ENCODE measurements at regions not wholly inside any gene's neighbourhood (a gene's known extent, or its start where the extent isn't known, plus 50 kb on each side); places are given as distances from the start of the nearest gene placed in this dataset.

DNA sequence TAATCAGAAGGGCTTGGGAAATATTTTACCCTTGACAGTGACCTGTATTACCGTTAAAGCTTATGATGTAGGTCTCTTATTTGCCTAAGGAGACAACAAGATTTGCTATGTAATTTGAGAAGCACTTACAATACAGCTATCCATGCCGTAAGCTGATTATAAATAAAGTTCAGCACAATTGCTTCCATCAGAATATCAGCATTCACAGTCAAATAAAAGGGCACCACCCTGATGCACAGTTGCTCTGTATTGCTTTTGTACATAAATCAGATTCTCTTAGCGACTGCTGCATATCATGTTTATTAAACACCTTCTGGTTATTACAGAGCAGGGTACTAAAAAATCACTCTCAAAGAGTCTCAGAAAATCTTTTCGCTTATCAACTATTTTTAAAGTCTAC lies 67.3 kb upstream of the VRK1 start:
- DNase-seq = no peak

- no peak for DNase-seq
These were observed 66.8 kb upstream of the VRK1 start for GRCh38 chr14:96730386-96730785.

- DNase-seq = no peak
These were observed 63.0 kb upstream of the VRK1 start for GRCh38 chr14:96734076-96734622.

- no peak for DNase-seq
These were observed 61.7 kb upstream of the VRK1 start for GRCh38 chr14:96735526-96735925.

- DNase-seq = no peak
These were observed 60.7 kb upstream of the VRK1 start for GRCh38 chr14:96736439-96736838.

DNA sequence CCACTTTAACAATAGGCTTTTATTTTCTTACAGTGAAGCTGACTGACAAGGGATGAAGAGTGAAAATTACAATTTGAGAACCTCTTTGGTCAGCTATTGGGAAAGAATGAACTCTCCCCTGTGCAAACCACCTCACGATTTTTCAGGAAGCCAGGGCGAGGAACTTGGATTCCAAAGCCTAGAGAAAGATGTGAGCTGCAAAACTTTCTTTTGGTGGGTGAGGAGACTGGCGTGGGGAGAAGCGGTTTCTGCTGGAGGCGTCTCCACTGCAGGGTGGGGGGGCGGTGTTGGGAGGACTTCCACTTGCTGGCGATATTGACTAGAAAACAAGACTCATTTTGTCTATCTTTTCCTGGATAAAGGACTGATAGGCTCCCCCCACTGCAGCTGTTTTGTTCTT lies 59.3 kb upstream of the VRK1 start:
- DNase-seq = no peak

DNA sequence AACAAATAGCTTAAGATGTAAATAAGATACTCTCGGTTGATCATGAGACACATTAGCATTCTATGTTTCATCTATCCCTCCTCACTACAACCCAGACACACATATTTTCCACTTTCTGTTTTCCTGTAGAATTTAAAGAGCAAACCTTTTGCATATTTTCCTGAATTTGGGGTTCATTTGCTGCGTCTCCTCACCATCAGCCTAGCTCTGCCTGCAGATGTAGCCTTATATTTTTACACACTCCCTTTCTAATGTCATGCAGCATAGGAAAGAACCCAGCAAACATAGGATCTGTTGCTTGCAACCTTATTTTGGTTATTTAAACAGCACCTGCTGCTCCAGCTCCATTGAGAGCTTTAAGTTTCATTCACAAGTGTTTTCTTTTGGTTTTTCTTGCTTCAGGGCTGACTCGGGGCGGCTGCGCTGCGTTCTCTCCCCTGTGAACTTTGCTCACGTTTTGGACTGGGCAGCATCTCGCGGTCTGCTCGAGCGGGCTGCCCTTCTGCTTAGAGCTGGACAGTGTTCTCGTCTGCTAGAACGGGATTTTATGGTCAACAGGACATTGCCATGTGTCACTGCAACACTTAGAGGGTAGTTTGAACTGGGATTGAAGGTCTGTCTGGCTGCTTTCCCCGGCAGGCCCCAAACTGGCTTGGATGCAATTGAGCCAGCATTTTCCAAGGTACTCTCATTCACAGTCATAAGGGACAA lies 57.8 kb upstream of the VRK1 start:
- no peak for DNase-seq

DNA sequence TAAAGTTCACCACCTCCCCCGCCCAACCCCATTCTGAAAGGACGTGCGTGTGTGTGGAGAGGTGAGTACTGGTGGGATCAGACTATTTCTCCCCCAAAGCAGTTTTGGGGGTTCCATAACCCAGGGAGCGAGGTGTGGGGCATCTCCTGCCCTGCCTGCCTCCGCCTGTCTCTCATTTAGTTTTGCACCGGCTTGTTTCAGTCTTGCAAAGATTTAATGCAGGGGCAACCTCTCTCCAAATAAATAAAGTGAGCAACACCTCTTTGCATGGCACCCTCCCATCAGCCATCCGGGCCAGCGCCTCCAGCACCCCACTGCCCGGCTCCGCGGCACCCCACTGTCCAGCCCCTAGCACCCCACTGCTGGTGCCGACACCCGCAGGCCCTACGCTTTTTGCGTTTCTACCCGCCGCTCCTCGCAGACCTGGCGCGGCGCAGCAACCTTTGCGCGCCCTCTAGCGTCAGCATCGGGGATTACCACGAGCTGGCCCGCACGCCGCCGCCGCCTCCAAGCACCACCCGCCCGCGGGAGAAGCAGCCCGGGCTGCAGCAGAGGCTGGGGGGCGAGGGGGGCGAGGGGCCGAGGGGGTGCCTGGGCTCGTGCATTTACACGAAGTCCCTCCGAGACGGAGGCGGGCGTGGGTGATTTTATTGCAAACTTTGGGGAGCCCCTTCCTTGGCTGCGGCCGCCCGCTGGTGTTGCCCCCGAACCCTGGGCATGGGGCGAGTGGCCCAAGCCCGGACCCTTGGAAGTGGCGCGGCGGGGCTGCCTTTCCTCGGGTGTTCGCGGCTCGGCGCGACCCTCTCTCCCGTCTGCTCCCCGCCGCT lies 55.8 kb upstream of the VRK1 start:
- peak; percentile 70 for DNase-seq

GRCh38 chr14:96744262-96744661 lies 52.9 kb upstream of the VRK1 start:
- no peak for DNase-seq

DNA sequence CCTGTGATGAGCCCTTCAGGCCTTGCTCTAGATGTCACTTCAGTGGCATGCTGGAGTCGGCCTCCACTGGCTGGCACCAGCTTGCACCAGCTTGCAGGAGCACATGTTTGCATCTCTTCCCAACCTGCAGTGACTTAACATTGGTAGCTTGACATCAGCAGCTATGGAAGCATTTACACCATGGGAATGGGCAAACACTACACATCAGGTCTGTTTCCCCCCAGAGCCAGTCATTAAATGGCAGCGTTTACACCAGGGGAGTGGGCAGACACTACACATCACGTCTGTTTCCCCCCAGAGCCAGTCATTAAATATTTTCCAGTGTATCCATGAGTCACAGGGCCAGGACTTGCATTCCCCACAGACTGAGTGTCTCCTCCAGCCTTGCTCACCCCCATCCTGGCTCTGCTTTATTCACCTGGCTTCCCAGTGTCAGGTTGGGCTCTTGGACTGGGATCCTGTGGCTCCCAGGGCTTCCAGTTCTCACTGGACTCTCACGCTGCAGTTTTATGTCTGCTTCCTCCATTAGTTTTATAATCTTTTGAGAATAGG lies 51.6 kb upstream of the VRK1 start:
- no peak for DNase-seq

DNA sequence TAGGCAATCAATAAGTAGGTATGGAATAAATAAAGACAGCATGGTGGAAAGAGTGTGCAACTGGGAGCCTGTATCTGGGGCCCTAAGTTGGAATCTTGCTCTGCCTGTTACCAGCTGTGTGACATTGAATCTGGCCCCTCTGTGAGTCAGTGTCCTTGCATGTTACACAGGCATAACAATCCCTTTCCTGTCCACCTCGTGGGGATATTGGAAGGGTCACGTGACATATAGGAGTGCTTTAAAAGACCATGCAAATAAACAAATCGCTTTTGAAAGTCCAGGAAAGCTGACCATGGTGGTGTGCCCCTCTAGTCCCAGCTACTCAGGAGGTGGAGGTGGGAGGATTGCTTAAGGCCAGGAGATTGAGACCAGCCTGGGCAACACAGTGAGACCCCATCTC lies 51.1 kb upstream of the VRK1 start:
- no peak for DNase-seq

DNA sequence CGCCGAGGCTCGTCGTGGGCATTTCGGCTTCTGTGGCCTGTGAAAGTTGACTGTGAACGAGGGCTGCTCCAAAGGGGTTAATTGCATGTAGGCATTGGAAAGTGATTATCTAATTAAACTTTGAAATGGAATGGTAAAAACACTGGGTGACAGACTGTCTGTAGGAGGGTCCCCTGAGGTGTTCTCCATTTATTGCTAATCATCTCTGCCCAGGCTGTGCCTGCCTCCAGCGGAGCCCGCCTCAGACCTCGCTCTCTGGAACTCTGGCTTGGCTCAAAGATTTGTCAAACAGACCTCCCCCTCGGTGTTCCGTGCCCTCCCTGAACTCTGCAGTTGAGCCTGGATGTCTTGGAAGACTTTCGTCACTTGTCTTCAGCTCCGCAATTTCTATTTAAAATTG lies 50.2 kb upstream of the VRK1 start:
- no peak for DNase-seq
